GM12874 (cell line): ENCODE measurements at regions not wholly inside any gene's neighbourhood (a gene's known extent, or its start where the extent isn't known, plus 50 kb on each side); places are given as distances from the start of the nearest gene placed in this dataset.

ENCODE experiments used
- TF ChIP-seq, protein P1 (sequence below): IDR thresholded peaks from 2 replicates; pipeline ENCODE4 v1.5.1; 2011; ENCODE audit warnings: low read depth, mild to moderate bottlenecking, control low read depth, low read length, moderate library complexity; ENCODE audit not compliant: insufficient read depth

GRCh38 chr10:129005804-129006203 is 461.2 kb upstream of the MGMT start:
- TF ChIP-seq, protein P1, sequence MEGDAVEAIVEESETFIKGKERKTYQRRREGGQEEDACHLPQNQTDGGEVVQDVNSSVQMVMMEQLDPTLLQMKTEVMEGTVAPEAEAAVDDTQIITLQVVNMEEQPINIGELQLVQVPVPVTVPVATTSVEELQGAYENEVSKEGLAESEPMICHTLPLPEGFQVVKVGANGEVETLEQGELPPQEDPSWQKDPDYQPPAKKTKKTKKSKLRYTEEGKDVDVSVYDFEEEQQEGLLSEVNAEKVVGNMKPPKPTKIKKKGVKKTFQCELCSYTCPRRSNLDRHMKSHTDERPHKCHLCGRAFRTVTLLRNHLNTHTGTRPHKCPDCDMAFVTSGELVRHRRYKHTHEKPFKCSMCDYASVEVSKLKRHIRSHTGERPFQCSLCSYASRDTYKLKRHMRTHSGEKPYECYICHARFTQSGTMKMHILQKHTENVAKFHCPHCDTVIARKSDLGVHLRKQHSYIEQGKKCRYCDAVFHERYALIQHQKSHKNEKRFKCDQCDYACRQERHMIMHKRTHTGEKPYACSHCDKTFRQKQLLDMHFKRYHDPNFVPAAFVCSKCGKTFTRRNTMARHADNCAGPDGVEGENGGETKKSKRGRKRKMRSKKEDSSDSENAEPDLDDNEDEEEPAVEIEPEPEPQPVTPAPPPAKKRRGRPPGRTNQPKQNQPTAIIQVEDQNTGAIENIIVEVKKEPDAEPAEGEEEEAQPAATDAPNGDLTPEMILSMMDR = no peak

- TF ChIP-seq, protein P1 = no peak
Observed at GRCh38 chr10:129018511-129018910, 448.5 kb upstream of the MGMT start.

DNA sequence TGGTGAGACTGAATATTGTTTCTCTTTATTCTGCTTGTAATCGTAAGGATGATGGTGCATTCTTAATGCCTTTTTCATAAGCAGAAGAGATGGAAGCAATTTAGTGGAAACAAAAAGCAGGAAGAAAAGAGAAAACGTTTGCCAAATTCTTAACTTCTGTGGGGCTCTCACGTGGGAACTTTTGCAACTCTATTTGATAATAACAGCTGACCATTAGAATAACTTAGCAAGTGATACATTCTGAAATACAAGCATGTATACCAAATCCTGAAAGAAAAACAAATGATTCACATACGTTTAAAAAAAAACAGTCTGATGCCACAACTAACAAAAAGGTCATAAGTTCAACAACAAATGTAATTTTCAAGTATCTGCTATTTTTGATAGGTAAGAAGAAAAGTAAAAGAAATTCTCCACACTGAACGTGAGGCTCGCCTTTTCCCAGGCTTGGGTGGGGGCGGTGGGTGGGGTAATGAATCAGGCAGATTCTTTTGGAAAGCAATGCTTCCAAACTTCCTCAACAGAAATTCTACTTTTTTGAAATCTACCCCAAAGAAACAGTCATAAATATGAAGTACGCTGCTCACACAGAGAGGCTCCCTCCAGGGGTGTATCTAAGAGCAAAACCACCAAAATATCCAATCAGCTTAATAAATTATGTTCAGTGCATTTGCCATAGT is 446.2 kb upstream of the MGMT start:
- TF ChIP-seq, protein P1 = no peak

DNA sequence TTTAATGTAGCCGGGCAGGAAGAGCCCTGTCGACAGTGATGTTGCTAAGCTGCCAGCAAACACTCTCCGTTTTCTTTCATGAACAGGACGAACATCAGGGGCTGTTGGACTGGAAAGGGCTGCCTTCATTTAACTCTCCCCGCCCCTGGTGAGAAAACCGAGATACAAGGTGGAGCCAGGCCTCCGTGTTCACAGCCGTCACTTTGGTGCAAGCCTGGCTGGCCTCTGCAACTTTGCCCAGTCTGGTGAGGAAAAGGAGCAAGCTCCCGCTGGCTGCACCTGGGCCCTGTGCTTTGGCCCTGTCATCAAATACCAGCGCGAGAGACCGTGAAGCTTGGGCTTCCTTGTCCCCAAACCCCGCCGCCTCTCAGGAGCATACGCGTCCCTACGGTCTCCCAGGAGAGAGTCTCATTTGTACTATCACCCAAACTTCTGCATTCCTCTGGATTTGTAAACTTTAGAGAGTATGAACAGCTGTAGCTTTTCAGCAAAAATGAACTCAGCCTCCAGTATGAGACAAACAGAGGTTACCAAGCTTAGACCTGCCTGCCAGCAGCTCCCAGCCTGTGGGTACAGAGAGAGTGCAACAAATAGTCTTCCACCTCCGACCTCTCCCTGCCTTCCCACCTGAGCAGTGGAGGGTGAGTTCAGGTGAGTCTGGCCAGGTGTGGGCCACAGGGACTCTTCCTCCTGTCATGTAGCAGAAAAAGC is 445.3 kb upstream of the MGMT start:
- TF ChIP-seq, protein P1 = no peak

DNA sequence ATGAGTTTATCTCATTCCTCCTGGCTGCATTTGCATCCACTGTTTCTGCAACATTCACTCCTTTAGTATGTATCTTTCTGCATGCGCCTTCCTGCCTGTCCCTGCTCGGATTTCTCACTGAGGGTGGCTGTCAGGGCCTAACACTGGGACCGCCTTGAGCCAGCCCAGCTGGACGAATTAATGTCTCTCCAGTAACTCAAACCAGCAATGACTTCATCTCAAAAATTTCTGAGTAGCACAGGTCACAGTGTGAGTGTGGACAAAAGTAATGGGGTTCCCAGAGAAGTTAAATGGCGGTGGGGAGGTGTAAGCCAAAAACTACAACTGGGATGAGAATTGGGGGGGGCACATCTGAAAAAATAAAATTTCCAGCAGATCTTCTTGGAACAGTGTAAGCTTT is 444.0 kb upstream of the MGMT start:
- TF ChIP-seq, protein P1 = no peak

- TF ChIP-seq, protein P1 = no peak
Observed at GRCh38 chr10:129024046-129024445, 443.0 kb upstream of the MGMT start.

- TF ChIP-seq, protein P1 = no peak
Observed at GRCh38 chr10:129025787-129026186, 441.3 kb upstream of the MGMT start.
